Duodenal mucosa (tissue), 2 donors: ENCODE measurements at regions not wholly inside any gene's neighbourhood (a gene's known extent, or its start where the extent isn't known, plus 50 kb on each side); places are given as distances from the start of the nearest gene placed in this dataset.

Experiments
- H3K27ac ChIP-seq: one replicate; pipeline ENCODE4 v1.7.0; 2013; ENCODE audit warnings: low read depth, low read length
- H3K27me3 ChIP-seq, 2 donors: one replicate each; pipeline ENCODE4 v1.7.0; 2013; ENCODE audit warnings: low read length in 2 of 2, control low read depth in 1 of 2; ENCODE audit not compliant: insufficient read depth in 2 of 2, control insufficient read depth in 1 of 2
- H3K36me3 ChIP-seq, 2 donors: one replicate each; pipeline ENCODE4 v1.7.0; 2013; ENCODE audit warnings: low read length in 2 of 2, control low read depth in 1 of 2; ENCODE audit not compliant: insufficient read depth in 2 of 2, control insufficient read depth in 1 of 2
- H3K4me1 ChIP-seq, 2 donors: one replicate each; pipeline ENCODE4 v1.7.0; 2013; ENCODE audit warnings: low read length in 2 of 2, control low read depth in 1 of 2; ENCODE audit not compliant: insufficient read depth in 2 of 2, control insufficient read depth in 1 of 2
- H3K4me3 ChIP-seq, 2 donors: one replicate each; pipeline ENCODE4 v1.7.0; 2013; ENCODE audit warnings: low read length in 2 of 2, low read depth in 1 of 2
- H3K9ac ChIP-seq, 2 donors: one replicate each; pipeline ENCODE4 v1.7.0; 2013; ENCODE audit warnings: low read length in 2 of 2, low read depth in 1 of 2
- H3K9me3 ChIP-seq, 2 donors: one replicate each; pipeline ENCODE4 v1.7.0; 2013; ENCODE audit warnings: low read length in 2 of 2, control low read depth in 1 of 2; ENCODE audit not compliant: control insufficient read depth in 1 of 2

GRCh38 chr3:74039105-74039504, 414.4 kb upstream of the PDZRN3 start:
- Histone ChIP-seq H3K27me3 (no peaks in the 10 kb centered on the region), H3K36me3 (no peaks in the 10 kb centered on the region), H3K27ac (no peak overlapping the region), H3K4me1 (no peaks in the 10 kb centered on the region), H3K9ac (no peak overlapping the region), H3K4me3 (no peak overlapping the region), H3K9me3 (no peaks in the 10 kb centered on the region)

GRCh38 chr3:74036568-74036967, 411.8 kb upstream of the PDZRN3 start:
- Histone ChIP-seq H3K4me1 (no peaks in the 10 kb centered on the region), H3K27ac (no peak overlapping the region), H3K9ac (no peak overlapping the region), H3K36me3 (no peaks in the 10 kb centered on the region), H3K4me3 (no peak overlapping the region), H3K27me3 (no peaks in the 10 kb centered on the region), H3K9me3 (no peaks in the 10 kb centered on the region)

GRCh38 chr3:74036102-74036501, 411.4 kb upstream of the PDZRN3 start:
- Histone ChIP-seq H3K4me1 (no peaks in the 10 kb centered on the region), H3K36me3 (no peaks in the 10 kb centered on the region), H3K9me3 (no peaks in the 10 kb centered on the region), H3K9ac (no peak overlapping the region), H3K27me3 (no peaks in the 10 kb centered on the region), H3K4me3 (no peak overlapping the region), H3K27ac (no peak overlapping the region)

GRCh38 chr3:74033806-74034205, 409.1 kb upstream of the PDZRN3 start:
- H3K27me3 ChIP-seq = no peaks in the 10 kb centered on the region
- H3K4me1 ChIP-seq = no peaks in the 10 kb centered on the region
- H3K9ac ChIP-seq = no peak overlapping the region
- no peaks in the 10 kb centered on the region for H3K36me3 ChIP-seq
- H3K9me3 ChIP-seq = no peaks in the 10 kb centered on the region
- no peak overlapping the region for H3K4me3 ChIP-seq
- no peak overlapping the region for H3K27ac ChIP-seq

- H3K36me3 ChIP-seq = no peaks in the 10 kb centered on the region
- H3K27me3 ChIP-seq = no peaks in the 10 kb centered on the region
- no peak overlapping the region for H3K4me3 ChIP-seq
- H3K4me1 ChIP-seq = no peaks in the 10 kb centered on the region
- H3K9me3 ChIP-seq = no peaks in the 10 kb centered on the region
- H3K9ac ChIP-seq = no peak overlapping the region
- no peak overlapping the region for H3K27ac ChIP-seq
Observed at GRCh38 chr3:74033381-74033780, 408.6 kb upstream of the PDZRN3 start.

- Histone ChIP-seq H3K27ac (no peak overlapping the region), H3K9me3 (no peaks in the 10 kb centered on the region), H3K27me3 (no peaks in the 10 kb centered on the region), H3K4me3 (no peak overlapping the region), H3K36me3 (no peaks in the 10 kb centered on the region), H3K4me1 (no peaks in the 10 kb centered on the region), H3K9ac (no peak overlapping the region)
Observed at GRCh38 chr3:74027121-74027520, 402.4 kb upstream of the PDZRN3 start.

- H3K27me3 ChIP-seq = no peaks in the 10 kb centered on the region
- H3K9ac ChIP-seq = no peak overlapping the region
- H3K9me3 ChIP-seq = no peaks in the 10 kb centered on the region
- no peak overlapping the region for H3K4me3 ChIP-seq
- H3K36me3 ChIP-seq = no peaks in the 10 kb centered on the region
- H3K4me1 ChIP-seq = no peaks in the 10 kb centered on the region
- no peak overlapping the region for H3K27ac ChIP-seq
Observed at GRCh38 chr3:74023395-74023794, 398.7 kb upstream of the PDZRN3 start.

- H3K9me3 ChIP-seq = no peaks in the 10 kb centered on the region
- no peaks in the 10 kb centered on the region for H3K4me1 ChIP-seq
- no peak overlapping the region for H3K27ac ChIP-seq
- H3K9ac ChIP-seq = no peak overlapping the region
- H3K4me3 ChIP-seq = no peak overlapping the region
- H3K36me3 ChIP-seq = no peaks in the 10 kb centered on the region
- no peaks in the 10 kb centered on the region for H3K27me3 ChIP-seq
Observed at GRCh38 chr3:74021449-74021848, 396.7 kb upstream of the PDZRN3 start.

- H3K27ac ChIP-seq = no peak overlapping the region
- no peak overlapping the region for H3K4me3 ChIP-seq
- no peaks in the 10 kb centered on the region for H3K36me3 ChIP-seq
- no peaks in the 10 kb centered on the region for H3K9me3 ChIP-seq
- H3K9ac ChIP-seq = no peak overlapping the region
- H3K27me3 ChIP-seq = no peaks in the 10 kb centered on the region
- no peaks in the 10 kb centered on the region for H3K4me1 ChIP-seq
Observed at GRCh38 chr3:74009961-74010844, 385.5 kb upstream of the PDZRN3 start.

GRCh38 chr3:74004386-74004785, 379.6 kb upstream of the PDZRN3 start:
- Histone ChIP-seq H3K36me3 (no peaks in the 10 kb centered on the region), H3K27me3 (no peaks in the 10 kb centered on the region), H3K9me3 (no peaks in the 10 kb centered on the region), H3K9ac (no peak overlapping the region), H3K4me1 (no peaks in the 10 kb centered on the region), H3K4me3 (no peak overlapping the region), H3K27ac (no peak overlapping the region)
